KOPT-K1 (cell line): ENCODE measurements at regions not wholly inside any gene's neighbourhood (a gene's known extent, or its start where the extent isn't known, plus 50 kb on each side); places are given as distances from the start of the nearest gene placed in this dataset.
"Not testable (repeated sequence)": the region's sequence is repeated elsewhere in the genome, so short reads cannot be mapped to it uniquely, and the experiment has no call there.

Experiments used
- H3K27ac ChIP-seq: fragments of 200-600 bp; sonication (generic); 2 replicates; pipeline ENCODE4 v1.5.1; 2016; ENCODE audit warnings: antibody characterized with exemption, mild to moderate bottlenecking, low read depth, low read length; ENCODE audit not compliant: poor library complexity, severe bottlenecking
- H3K36me3 ChIP-seq: fragments of 200-600 bp; sonication (generic); 2 replicates; pipeline ENCODE4 v1.5.1; 2017; ENCODE audit warnings: antibody characterized with exemption, mild to moderate bottlenecking, low read length, moderate library complexity; ENCODE audit not compliant: insufficient read depth
- H3K9me3 ChIP-seq: fragments of 200-600 bp; sonication (generic); 2 replicates; pipeline ENCODE4 v1.5.1; 2017; ENCODE audit warnings: antibody characterized with exemption, low read length, mild to moderate bottlenecking; ENCODE audit not compliant: insufficient read depth, poor library complexity, severe bottlenecking

DNA sequence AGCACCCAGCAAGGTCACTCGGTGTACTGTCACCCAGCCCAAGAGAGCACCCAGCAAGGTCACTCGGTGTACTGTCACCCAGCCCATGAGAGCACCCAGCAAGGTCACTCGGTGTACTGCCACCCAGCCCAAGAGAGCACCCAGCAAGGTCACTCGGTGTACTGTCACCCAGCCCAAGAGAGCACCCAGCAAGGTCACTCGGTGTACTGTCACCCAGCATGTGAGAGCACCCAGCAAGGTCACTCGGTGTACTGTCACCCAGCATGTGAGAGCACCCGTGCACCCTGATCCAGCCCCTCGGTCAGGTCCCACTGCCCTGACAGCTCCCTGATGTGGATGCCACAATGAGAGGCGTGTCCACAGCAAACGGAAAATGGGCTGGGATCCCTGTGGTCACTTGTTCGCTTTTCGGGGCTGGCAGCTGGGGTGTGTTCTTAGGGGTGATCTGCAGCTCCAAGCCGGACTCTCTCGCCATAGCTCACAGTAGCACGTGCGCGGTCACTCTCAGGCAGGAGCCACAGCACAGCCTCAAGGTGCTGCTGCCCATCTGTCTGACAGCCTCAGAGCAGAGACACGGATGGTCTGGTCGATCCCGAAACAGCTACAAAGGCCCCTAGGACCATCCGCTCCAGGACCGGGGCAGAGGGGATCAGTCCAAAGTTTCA is 324.9 kb downstream of the ADGRD1 start:
- not testable (repeated sequence) for H3K9me3 ChIP-seq, H3K36me3 ChIP-seq, H3K27ac ChIP-seq

GRCh38 chr12:131279281-131279921 is 325.7 kb downstream of the ADGRD1 start:
- no peak overlapping the region for H3K27ac ChIP-seq
- no peaks in the 10 kb centered on the region for H3K9me3 ChIP-seq
- no peaks in the 10 kb centered on the region for H3K36me3 ChIP-seq

GRCh38 chr12:131280426-131280825 is 326.7 kb downstream of the ADGRD1 start:
- no peak overlapping the region for H3K27ac ChIP-seq
- no peaks in the 10 kb centered on the region for H3K36me3 ChIP-seq
- H3K9me3 ChIP-seq, result no peaks in the 10 kb centered on the region

- no peaks in the 10 kb centered on the region for H3K9me3 ChIP-seq
- no peaks in the 10 kb centered on the region for H3K36me3 ChIP-seq
- no peak overlapping the region for H3K27ac ChIP-seq
Observed at GRCh38 chr12:131281016-131281415, 327.3 kb downstream of the ADGRD1 start.

DNA sequence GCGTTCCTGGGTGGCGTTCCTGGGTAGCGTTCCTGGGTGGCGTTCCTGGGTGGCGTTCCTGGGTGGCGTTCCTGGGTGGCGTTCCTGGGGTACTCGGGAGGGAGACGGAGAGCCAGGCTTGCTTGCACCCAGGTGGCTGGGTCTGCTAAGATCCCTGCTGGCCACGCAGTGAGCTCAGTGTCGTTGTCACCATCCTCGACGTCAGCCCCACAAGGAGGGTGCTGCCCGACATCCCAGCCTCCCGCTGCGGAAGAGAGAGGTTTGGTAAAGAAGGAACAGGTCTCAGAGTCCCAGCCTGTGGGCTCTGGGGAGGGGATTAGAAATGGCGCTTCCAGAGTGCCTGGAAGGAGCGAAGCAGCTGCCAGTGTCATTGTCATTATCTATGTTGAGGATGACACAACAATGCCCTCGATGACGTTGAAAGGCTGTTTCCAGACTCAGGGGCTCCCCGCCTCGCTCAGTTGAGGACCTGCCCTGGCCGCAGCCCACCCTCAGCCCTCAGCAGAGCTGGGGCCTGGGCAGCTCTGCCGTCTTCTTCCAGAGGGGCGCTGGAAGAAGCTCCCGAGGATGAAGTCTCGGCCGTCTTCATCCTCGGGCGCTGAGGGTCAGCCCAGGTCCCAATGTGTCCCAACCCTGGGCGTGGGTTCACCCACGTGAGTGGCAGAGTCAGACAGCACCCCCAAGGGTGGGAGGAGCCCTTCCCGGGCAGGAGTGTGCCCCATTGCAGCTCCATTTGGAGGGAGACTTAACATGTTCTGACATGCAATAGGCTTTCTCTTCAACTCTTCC is 328.8 kb downstream of the ADGRD1 start:
- H3K9me3 ChIP-seq, result no peaks in the 10 kb centered on the region
- H3K27ac ChIP-seq, result no peak overlapping the region
- no peaks in the 10 kb centered on the region for H3K36me3 ChIP-seq

DNA sequence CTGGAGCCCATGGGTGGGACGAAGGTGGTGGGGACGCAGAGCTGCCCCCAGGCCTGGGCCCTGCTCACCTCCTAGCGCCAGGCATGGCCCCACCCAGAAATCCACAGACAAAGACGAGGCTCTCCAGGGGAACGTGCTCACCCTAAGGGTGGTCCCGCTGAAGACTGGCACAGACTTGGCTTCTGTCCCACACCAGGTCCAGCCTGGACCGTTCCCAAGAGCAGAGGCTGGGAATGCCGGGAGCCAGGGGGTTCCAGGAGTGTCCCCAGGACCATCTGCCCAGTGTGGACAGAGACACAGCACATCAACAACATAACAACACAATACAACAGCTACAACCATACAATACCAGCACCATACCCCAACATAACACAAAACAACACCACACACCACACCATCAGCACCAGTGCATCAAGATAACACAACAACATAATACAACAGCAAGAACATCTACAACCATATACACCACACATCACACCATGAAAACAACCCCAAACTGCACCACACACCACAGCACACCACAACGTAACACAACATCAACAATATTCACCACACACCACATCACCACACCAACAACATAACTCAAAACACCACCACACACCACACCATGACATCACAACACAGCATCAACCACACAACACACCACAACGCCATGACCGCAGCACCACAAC is 329.6 kb downstream of the ADGRD1 start:
- Histone ChIP-seq H3K9me3 (no peaks in the 10 kb centered on the region), H3K36me3 (no peaks in the 10 kb centered on the region), H3K27ac (no peak overlapping the region)

DNA sequence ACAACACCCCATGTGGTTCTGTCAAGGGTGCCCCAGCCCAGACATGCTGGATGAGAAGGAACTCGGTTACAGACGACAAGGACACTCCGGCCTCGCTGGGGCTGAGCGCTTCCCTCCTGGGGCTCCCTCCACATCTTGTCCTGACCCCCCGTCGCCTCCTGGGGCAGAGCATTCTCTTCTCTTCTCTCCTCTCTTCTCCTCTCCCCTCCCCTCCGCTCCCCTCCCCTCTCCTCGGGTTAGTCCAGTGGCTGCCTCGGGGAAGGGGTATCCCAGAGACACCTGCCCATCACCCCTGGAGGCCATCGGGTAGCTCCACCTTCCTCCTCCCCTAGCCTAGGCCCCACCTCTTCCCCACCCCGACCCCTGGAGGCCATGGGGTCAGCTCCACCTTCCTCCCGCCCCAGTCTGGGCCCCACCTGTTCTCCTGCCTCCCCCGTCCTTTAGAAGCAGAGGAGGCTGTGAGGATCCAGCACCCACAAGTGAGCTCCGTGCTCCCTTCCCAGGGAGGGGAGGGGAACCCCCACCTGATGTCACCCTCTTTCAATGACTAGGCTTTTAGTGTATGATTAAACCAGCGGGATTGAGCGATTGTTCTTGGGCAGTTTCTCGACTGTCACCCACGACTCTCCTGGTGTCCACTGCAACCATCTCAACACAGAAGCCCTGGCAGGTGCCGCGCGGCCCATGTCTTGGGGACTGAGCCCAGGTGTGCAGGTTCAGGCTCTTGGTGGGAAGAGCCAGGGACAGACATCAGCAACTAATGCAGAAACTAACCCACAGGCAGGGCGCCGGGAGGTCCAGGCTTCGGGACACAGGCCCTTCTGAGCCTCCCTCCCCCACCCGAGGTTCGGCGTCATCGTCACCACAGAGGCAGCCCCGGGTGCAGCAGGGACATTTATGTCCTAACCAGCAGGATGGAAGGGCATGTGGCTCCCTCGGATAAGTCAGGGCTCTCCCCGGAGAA is 330.4 kb downstream of the ADGRD1 start:
- H3K9me3 ChIP-seq, result not testable (repeated sequence)

DNA sequence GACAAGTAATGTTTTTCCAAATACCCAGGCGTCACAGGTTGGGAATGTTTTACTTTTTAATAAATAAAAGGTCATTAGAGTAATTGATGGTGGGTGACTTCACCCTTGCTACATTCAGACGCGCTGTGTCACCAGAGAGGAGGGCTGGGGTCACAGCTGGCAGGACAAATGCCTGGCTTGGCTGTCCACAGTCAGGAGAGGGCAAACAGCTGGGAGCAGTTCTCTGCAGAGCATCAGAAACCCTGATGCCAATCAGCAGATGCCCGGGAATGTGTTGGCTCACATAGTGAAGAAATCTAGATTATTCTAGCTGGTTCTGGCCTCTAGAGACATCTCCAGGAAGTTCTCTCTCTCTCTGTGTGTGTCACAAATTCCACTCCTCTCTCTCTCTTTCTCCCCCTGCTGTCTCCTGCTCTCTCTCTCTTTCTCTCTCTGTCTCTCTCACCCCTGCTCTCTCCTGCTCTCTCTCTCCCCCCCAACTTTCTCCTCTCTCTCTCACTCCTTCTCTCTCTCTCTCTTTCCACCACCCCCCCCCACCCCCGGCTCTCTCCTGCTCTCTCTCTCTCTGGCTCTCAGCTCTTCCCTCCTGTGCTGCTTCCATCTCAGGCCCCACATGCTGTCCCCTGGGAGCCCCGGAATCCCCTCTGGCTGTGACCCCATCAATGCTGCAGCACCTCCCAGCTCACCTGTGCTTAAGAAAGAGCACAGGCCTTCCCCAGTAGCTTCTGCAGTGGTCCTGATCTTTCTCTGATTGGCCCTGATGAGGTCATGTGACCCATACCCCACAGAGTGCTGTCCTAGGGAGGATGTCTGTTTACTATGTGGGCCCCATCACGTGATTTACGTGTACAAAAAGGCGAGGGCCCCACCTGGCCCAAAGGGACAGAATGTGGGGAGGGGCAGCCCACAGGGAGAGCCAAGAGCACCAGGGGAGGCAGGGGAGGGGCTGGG is 331.5 kb downstream of the ADGRD1 start:
- H3K36me3 ChIP-seq, H3K9me3 ChIP-seq, H3K27ac ChIP-seq: not testable (repeated sequence)

More for the DNA sequence above, 330.4 kb downstream of the ADGRD1 start:
- H3K27ac ChIP-seq, H3K36me3 ChIP-seq: not testable (repeated sequence)

- not testable (repeated sequence) for H3K9me3 ChIP-seq, H3K27ac ChIP-seq
Observed at GRCh38 chr12:131285905-131286295, 332.2 kb downstream of the ADGRD1 start.

DNA sequence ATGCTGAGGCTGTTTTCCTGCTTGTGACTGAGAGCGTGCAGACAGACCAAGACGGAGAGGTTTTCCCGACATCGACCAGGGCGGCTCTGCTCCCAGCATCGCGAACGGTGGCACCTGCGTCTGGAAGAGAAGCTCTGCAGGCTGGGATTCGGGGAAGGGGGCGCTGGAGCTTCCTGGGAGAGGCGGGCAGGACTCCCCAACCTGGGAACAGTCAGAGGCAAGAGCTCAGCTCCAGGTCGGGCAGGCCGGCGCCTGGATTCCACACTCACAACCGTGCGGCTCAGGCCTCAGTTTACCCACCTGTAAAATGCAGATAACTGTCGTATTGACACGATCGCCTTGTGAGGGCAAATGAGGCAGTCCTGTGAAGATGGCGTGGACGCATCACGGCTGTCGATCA is 332.6 kb downstream of the ADGRD1 start:
- H3K36me3 ChIP-seq, H3K27ac ChIP-seq, H3K9me3 ChIP-seq: not testable (repeated sequence)

More at GRCh38 chr12:131285905-131286295, 332.2 kb downstream of the ADGRD1 start:
- not testable (repeated sequence) for H3K36me3 ChIP-seq

- Histone ChIP-seq H3K27ac (no peak overlapping the region), H3K36me3 (no peaks in the 10 kb centered on the region), H3K9me3 (no peaks in the 10 kb centered on the region)
Observed at GRCh38 chr12:131287015-131287937, 333.6 kb downstream of the ADGRD1 start.

- Histone ChIP-seq H3K9me3 (no peaks in the 10 kb centered on the region), H3K27ac (no peak overlapping the region), H3K36me3 (no peaks in the 10 kb centered on the region)
Observed at GRCh38 chr12:131287938-131288764, 334.4 kb downstream of the ADGRD1 start.
